ENCODE measurements at regions not wholly inside any gene's neighbourhood (a gene's known extent, or its start where the extent isn't known, plus 50 kb on each side); places are given as distances from the start of the nearest gene placed in this dataset.

- no peak for TF ChIP-seq CTCF (IDR thresholded peaks at IDR 0.05; ENCODE audit: low read depth, low read length)
These were observed 151.1 kb upstream of the ADGRL3 start for GRCh38 chr4:61049018-61049417.

GRCh38 chr4:61067381-61067780 lies 132.7 kb upstream of the ADGRL3 start:
- TF ChIP-seq CTCF (IDR thresholded peaks at IDR 0.05; ENCODE audit: low read depth, low read length), result no peak
- no peak overlapping the region for H3K4me3 ChIP-seq (replicated peaks in 1 of 2; ENCODE audit: low read depth in 2 of 2, low read length in 2 of 2)
- no peak for DNase-seq (ENCODE audit: low read depth in 2 of 2)

More at GRCh38 chr4:61049018-61049417, 151.1 kb upstream of the ADGRL3 start:
- no peak for DNase-seq (ENCODE audit: low read depth in 2 of 2)
- H3K4me3 ChIP-seq (replicated peaks in 1 of 2; ENCODE audit: low read depth in 2 of 2, low read length in 2 of 2), result no peak overlapping the region

- no peak overlapping the region for H3K4me3 ChIP-seq (replicated peaks in 1 of 2; ENCODE audit: low read depth in 2 of 2, low read length in 2 of 2)
- no peak for DNase-seq (ENCODE audit: low read depth in 2 of 2)
- no peak for TF ChIP-seq CTCF (IDR thresholded peaks at IDR 0.05; ENCODE audit: low read depth, low read length)
These were observed 132.1 kb upstream of the ADGRL3 start for GRCh38 chr4:61068060-61068459.

GRCh38 chr4:61068745-61069144 lies 131.4 kb upstream of the ADGRL3 start:
- H3K4me3 ChIP-seq (replicated peaks in 1 of 2; ENCODE audit: low read depth in 2 of 2, low read length in 2 of 2), result no peak overlapping the region
- TF ChIP-seq CTCF (IDR thresholded peaks at IDR 0.05; ENCODE audit: low read depth, low read length), result no peak
- DNase-seq (ENCODE audit: low read depth in 2 of 2), result peak; percentile 65 to 73

- DNase-seq (ENCODE audit: low read depth in 2 of 2), result no peak
- no peak overlapping the region for H3K4me3 ChIP-seq (replicated peaks in 1 of 2; ENCODE audit: low read depth in 2 of 2, low read length in 2 of 2)
- no peak for TF ChIP-seq CTCF (IDR thresholded peaks at IDR 0.05; ENCODE audit: low read depth, low read length)
These were observed 129.9 kb upstream of the ADGRL3 start for GRCh38 chr4:61070269-61070668.

- TF ChIP-seq CTCF (IDR thresholded peaks at IDR 0.05; ENCODE audit: low read depth, low read length), result no peak
- peak in 1 of 2 donors; percentile 66 for DNase-seq (ENCODE audit: low read depth in 2 of 2)
- H3K4me3 ChIP-seq (replicated peaks in 1 of 2; ENCODE audit: low read depth in 2 of 2, low read length in 2 of 2), result no peak overlapping the region
These were observed 120.7 kb upstream of the ADGRL3 start for GRCh38 chr4:61079427-61079826.

- TF ChIP-seq CTCF (IDR thresholded peaks at IDR 0.05; ENCODE audit: low read depth, low read length), result no peak
- H3K4me3 ChIP-seq (replicated peaks in 1 of 2; ENCODE audit: low read depth in 2 of 2, low read length in 2 of 2), result no peak overlapping the region
- peak in 1 of 2 donors; percentile 37 for DNase-seq (ENCODE audit: low read depth in 2 of 2)
These were observed 120.2 kb upstream of the ADGRL3 start for GRCh38 chr4:61079976-61080375.
